ENCODE measurements at regions not wholly inside any gene's neighbourhood (a gene's known extent, or its start where the extent isn't known, plus 50 kb on each side); places are given as distances from the start of the nearest gene placed in this dataset.
"Not testable (repeated sequence)": the region's sequence is repeated elsewhere in the genome, so short reads cannot be mapped to it uniquely, and the experiment has no call there.

GRCh38 chr14:105646175-105646574 lies 119.8 kb downstream of the TMEM121 start:
- 41 to 47% methylated on average over 4 to 5 of the region's 5 CpGs for whole genome bisulfite sequencing, 2 donors
- intact Hi-C loops (cut with DNase I), result no loop called here
- H3K4me3 ChIP-seq (replicated peaks in 1 of 3), result no peak overlapping the region
- no peaks in the 10 kb centered on the region for H3K27me3 ChIP-seq
- TF ChIP-seq POLR2A (IDR thresholded peaks at IDR 0.05) (no peak), CTCF (IDR thresholded peaks at IDR 0.05) (no peak)
- H3K4me1 ChIP-seq, result peaks cover 0 to 23% of the 10 kb centered on the region in 2 donors
- H3K36me3 ChIP-seq, result no peaks in the 10 kb centered on the region
- peak; percentile 69 to 78 for DNase-seq
- no peak overlapping the region for H3K27ac ChIP-seq
- no peaks in the 10 kb centered on the region for H3K9me3 ChIP-seq

GRCh38 chr14:105646711-105647281 lies 120.4 kb downstream of the TMEM121 start:
- H3K36me3 ChIP-seq; intact Hi-C loops (cut with DNase I); H3K9me3 ChIP-seq; DNase-seq; H3K4me3 ChIP-seq (replicated peaks in 1 of 3); H3K27me3 ChIP-seq; H3K27ac ChIP-seq: not testable (repeated sequence)
- WGBS, 2 donors, result 77 to 84% methylated on average over 7 of the region's 7 CpGs
- peaks cover 0 to 23% of the 10 kb centered on the region in 2 donors for H3K4me1 ChIP-seq

- WGBS, 2 donors, result 59 to 64% methylated on average over 7 of the region's 7 CpGs
- H3K27me3 ChIP-seq; H3K36me3 ChIP-seq; H3K4me3 ChIP-seq (replicated peaks in 1 of 3); DNase-seq; intact Hi-C loops (cut with DNase I); H3K27ac ChIP-seq; H3K9me3 ChIP-seq: not testable (repeated sequence)
- peaks cover 0 to 23% of the 10 kb centered on the region in 2 donors for H3K4me1 ChIP-seq
Observed at GRCh38 chr14:105647426-105647783, 121.0 kb downstream of the TMEM121 start.

- Histone ChIP-seq H3K4me3 (replicated peaks in 1 of 3) (no peak overlapping the region), H3K36me3 (no peaks in the 10 kb centered on the region), H3K9me3 (no peaks in the 10 kb centered on the region), H3K27me3 (no peaks in the 10 kb centered on the region), H3K27ac (peak overlapping the region in 1 of 3 donors; percentile 33), H3K4me1 (peaks cover 0 to 23% of the 10 kb centered on the region in 2 donors)
- 78 to 88% methylated on average over 30 of the region's 30 CpGs for WGBS, 2 donors
- no peak for DNase-seq
- TF ChIP-seq POLR2A (IDR thresholded peaks at IDR 0.05) (no peak), CTCF (IDR thresholded peaks at IDR 0.05) (no peak)
- intact Hi-C loops (cut with DNase I), result no loop called here
Observed at GRCh38 chr14:105647784-105648608, 121.6 kb downstream of the TMEM121 start.

- H3K9me3 ChIP-seq; intact Hi-C loops (cut with DNase I); H3K36me3 ChIP-seq; H3K4me3 ChIP-seq (replicated peaks in 1 of 3); H3K27me3 ChIP-seq: not testable (repeated sequence)
- peak; percentile 88 for DNase-seq
- H3K4me1 ChIP-seq, result peaks cover 0 to 23% of the 10 kb centered on the region in 2 donors
- H3K27ac ChIP-seq, result peak overlapping the region in 2 of 3 donors; percentile 24 to 33
- WGBS, 2 donors, result 56 to 63% methylated on average over 7 to 9 of the region's 13 CpGs
Observed at GRCh38 chr14:105648609-105649535, 122.5 kb downstream of the TMEM121 start.

- H3K27me3 ChIP-seq; H3K9me3 ChIP-seq; H3K27ac ChIP-seq; intact Hi-C loops (cut with DNase I); DNase-seq; H3K36me3 ChIP-seq; H3K4me3 ChIP-seq (replicated peaks in 1 of 3): not testable (repeated sequence)
- H3K4me1 ChIP-seq, result peaks cover 0 to 17% of the 10 kb centered on the region in 2 donors
- 100% methylated on average over 3 of the region's 8 CpGs; no CpG with 5 or more reads in 1 of the 2 donors for WGBS, 2 donors
Observed at GRCh38 chr14:105652317-105652716, 125.9 kb downstream of the TMEM121 start.

GRCh38 chr14:105653921-105654320 lies 127.5 kb downstream of the TMEM121 start:
- H3K27ac ChIP-seq; H3K27me3 ChIP-seq; H3K9me3 ChIP-seq; H3K4me3 ChIP-seq (replicated peaks in 1 of 3); intact Hi-C loops (cut with DNase I); H3K4me1 ChIP-seq; H3K36me3 ChIP-seq: not testable (repeated sequence)
- 61 to 82% methylated on average over 8 of the region's 9 CpGs for WGBS, 2 donors
- peak; percentile 77 to 78 for DNase-seq

- WGBS, 2 donors, result 72 to 77% methylated on average over 2 of the region's 2 CpGs
- H3K4me1 ChIP-seq; H3K27ac ChIP-seq; H3K36me3 ChIP-seq; H3K9me3 ChIP-seq; H3K4me3 ChIP-seq (replicated peaks in 1 of 3); intact Hi-C loops (cut with DNase I); DNase-seq; H3K27me3 ChIP-seq: not testable (repeated sequence)
Observed at GRCh38 chr14:105659255-105659654, 132.9 kb downstream of the TMEM121 start.
